Natural killer cell (primary cell): ENCODE measurements at regions not wholly inside any gene's neighbourhood (a gene's known extent, or its start where the extent isn't known, plus 50 kb on each side); places are given as distances from the start of the nearest gene placed in this dataset.

Experiments used
- ATAC-seq, 3 donors: fragments of 150-1000 bp in 2 of 3; fragments of 200-7000 bp in 1 of 3; cut with Tn5 transposase; 1 replicate in 1 of 3; 2 replicates in 2 of 3; pipeline ENCODE4 v1.10.0; 2021; ENCODE audit warnings: mild to moderate bottlenecking in 2 of 3, moderate library complexity in 2 of 3
- DNase-seq, 2 donors: peaks; one replicate each; pipeline versions ENCODE4 v3.0.0 to v3.0.0-alpha.2; 2013 to 2021; ENCODE audit warnings: mixed read lengths in 1 of 2
- H3K27ac ChIP-seq: one replicate; pipeline ENCODE4 v1.5.1; 2013; ENCODE audit warnings: mild to moderate bottlenecking, low read length
- H3K27me3 ChIP-seq: one replicate; pipeline ENCODE4 v1.6.1; 2013; ENCODE audit warnings: low read length; ENCODE audit not compliant: control insufficient read depth, insufficient read depth
- H3K36me3 ChIP-seq: one replicate; pipeline ENCODE4 v1.6.1; 2013; ENCODE audit warnings: low read length; ENCODE audit not compliant: control insufficient read depth, insufficient read depth
- H3K4me1 ChIP-seq: one replicate; pipeline ENCODE4 v1.6.1; 2013; ENCODE audit warnings: low read length; ENCODE audit not compliant: control insufficient read depth, insufficient read depth
- H3K4me3 ChIP-seq: one replicate; pipeline ENCODE4 v1.5.1; 2013; ENCODE audit warnings: low read length
- H3K9me3 ChIP-seq: one replicate; pipeline ENCODE4 v1.6.1; 2013; ENCODE audit warnings: low read length; ENCODE audit not compliant: control insufficient read depth, insufficient read depth
- H3K27ac Mint-ChIP-seq, 2 donors: one replicate each; pipeline ENCODE4 v1.8.0; 2022; ENCODE audit warnings: mild to moderate bottlenecking in 2 of 2, mixed read lengths in 2 of 2, moderate library complexity in 1 of 2
- H3K27me3 Mint-ChIP-seq, 2 donors: one replicate each; pipeline ENCODE4 v1.8.0; 2022; ENCODE audit warnings: low read depth in 2 of 2, mixed read lengths in 2 of 2
- H3K36me3 Mint-ChIP-seq: one replicate; pipeline ENCODE4 v1.8.0; 2022; ENCODE audit warnings: mixed read lengths
- H3K4me1 Mint-ChIP-seq, 2 donors: one replicate each; pipeline ENCODE4 v1.8.0; 2022; ENCODE audit warnings: mixed read lengths in 2 of 2
- H3K4me3 Mint-ChIP-seq: one replicate; pipeline ENCODE4 v1.8.0; 2022; ENCODE audit warnings: mild to moderate bottlenecking, moderate library complexity, mixed read lengths
- H3K9me3 Mint-ChIP-seq, 2 donors: one replicate each; pipeline ENCODE4 v1.8.0; 2022; ENCODE audit warnings: mixed read lengths in 2 of 2
- WGBS: methylation state at CpG from one replicate; pipeline ENCODE4 v1.1.7; 2013; ENCODE audit warnings: missing lambda C conversion rate; ENCODE audit not compliant: insufficient coverage; 5-methylcytosine and 5-hydroxymethylcytosine counted together
- intact Hi-C: fragments of 100-400 bp; cut with micrococcal nuclease; formaldehyde crosslinking; loops from one replicate; pipeline ENCODE4 v1.14.2; 2022
- TF ChIP-seq, protein P1 (sequence below): fragments of 200-600 bp; IDR thresholded peaks from one replicate; pipeline ENCODE4 v1.8.0; 2022; ENCODE audit warnings: antibody characterized with exemption

DNA sequence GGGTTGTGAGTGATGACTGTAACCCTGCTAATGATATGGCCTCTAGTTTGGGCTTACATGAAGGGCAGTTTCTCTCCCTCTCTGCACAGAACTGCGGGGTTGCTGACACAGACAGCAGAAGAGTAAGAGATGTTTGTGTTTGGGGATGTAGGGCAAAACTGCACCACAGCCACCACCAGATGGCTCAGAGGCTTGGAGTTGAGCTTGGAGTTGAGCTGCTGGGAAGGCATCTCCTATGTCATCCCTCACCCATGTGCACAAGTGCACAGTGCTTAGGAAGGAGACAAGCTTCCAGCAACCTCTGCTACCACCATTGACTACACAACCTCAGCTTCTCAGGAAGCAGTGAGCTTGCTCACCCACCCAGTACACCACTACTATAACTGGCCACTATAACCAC, 303.9 kb upstream of the DEFB112 start:
- H3K4me1 ChIP-seq = no peaks in the 10 kb centered on the region
- H3K27me3 ChIP-seq = no peaks in the 10 kb centered on the region
- no CpG with 5 or more reads among the region's 1 CpG for WGBS
- no peak for ATAC-seq
- H3K9me3 Mint-ChIP-seq = peaks cover 10 to 18% of the 10 kb centered on the region in 2 donors
- H3K4me1 Mint-ChIP-seq = no peaks in the 10 kb centered on the region
- H3K4me3 ChIP-seq = no peak overlapping the region
- no peaks in the 10 kb centered on the region for H3K27me3 Mint-ChIP-seq
- no peak overlapping the region for H3K27ac Mint-ChIP-seq
- H3K9me3 ChIP-seq = peaks cover 13% of the 10 kb centered on the region
- no peak overlapping the region for H3K4me3 Mint-ChIP-seq
- no peak for DNase-seq
- no peaks in the 10 kb centered on the region for H3K36me3 ChIP-seq
- intact Hi-C loops = no loop called here
- H3K27ac ChIP-seq = no peak overlapping the region
- TF ChIP-seq, protein P1, sequence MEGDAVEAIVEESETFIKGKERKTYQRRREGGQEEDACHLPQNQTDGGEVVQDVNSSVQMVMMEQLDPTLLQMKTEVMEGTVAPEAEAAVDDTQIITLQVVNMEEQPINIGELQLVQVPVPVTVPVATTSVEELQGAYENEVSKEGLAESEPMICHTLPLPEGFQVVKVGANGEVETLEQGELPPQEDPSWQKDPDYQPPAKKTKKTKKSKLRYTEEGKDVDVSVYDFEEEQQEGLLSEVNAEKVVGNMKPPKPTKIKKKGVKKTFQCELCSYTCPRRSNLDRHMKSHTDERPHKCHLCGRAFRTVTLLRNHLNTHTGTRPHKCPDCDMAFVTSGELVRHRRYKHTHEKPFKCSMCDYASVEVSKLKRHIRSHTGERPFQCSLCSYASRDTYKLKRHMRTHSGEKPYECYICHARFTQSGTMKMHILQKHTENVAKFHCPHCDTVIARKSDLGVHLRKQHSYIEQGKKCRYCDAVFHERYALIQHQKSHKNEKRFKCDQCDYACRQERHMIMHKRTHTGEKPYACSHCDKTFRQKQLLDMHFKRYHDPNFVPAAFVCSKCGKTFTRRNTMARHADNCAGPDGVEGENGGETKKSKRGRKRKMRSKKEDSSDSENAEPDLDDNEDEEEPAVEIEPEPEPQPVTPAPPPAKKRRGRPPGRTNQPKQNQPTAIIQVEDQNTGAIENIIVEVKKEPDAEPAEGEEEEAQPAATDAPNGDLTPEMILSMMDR = no peak
- no peaks in the 10 kb centered on the region for H3K36me3 Mint-ChIP-seq

- no peak for ATAC-seq
- Histone ChIP-seq H3K4me1 (no peaks in the 10 kb centered on the region), H3K9me3 (peaks cover 8% of the 10 kb centered on the region), H3K4me3 (no peak overlapping the region), H3K27me3 (no peaks in the 10 kb centered on the region), H3K27ac (no peak overlapping the region), H3K36me3 (no peaks in the 10 kb centered on the region)
- WGBS = 90% methylated on average over 5 of the region's 5 CpGs
- TF ChIP-seq, protein P1 = no peak
- intact Hi-C loops = no loop called here
- no peak overlapping the region for H3K27ac Mint-ChIP-seq
- peaks cover 6% of the 10 kb centered on the region for H3K36me3 Mint-ChIP-seq
- H3K4me1 Mint-ChIP-seq = no peaks in the 10 kb centered on the region
- no peak for DNase-seq
- H3K27me3 Mint-ChIP-seq = no peaks in the 10 kb centered on the region
- peaks cover 12 to 35% of the 10 kb centered on the region in 2 donors for H3K9me3 Mint-ChIP-seq
- no peak overlapping the region for H3K4me3 Mint-ChIP-seq
Measured at GRCh38 chr6:50358113-50358512, 308.4 kb upstream of the DEFB112 start.

- H3K27ac ChIP-seq = no peak overlapping the region
- no peak overlapping the region for H3K4me3 ChIP-seq
- no peaks in the 10 kb centered on the region for H3K27me3 ChIP-seq
- H3K36me3 ChIP-seq = no peaks in the 10 kb centered on the region
- peaks cover 3% of the 10 kb centered on the region for H3K9me3 ChIP-seq
- Mint-ChIP-seq H3K36me3 (peaks cover 6% of the 10 kb centered on the region), H3K27me3 (no peaks in the 10 kb centered on the region), H3K9me3 (peaks cover 5 to 28% of the 10 kb centered on the region in 2 donors), H3K4me1 (no peaks in the 10 kb centered on the region), H3K27ac (no peak overlapping the region), H3K4me3 (no peak overlapping the region)
- intact Hi-C loops = no loop called here
- DNase-seq = no peak
- TF ChIP-seq, protein P1 = no peak
- H3K4me1 ChIP-seq = no peaks in the 10 kb centered on the region
- WGBS = 72% methylated on average over 3 of the region's 4 CpGs
- no peak for ATAC-seq
Measured at GRCh38 chr6:50361641-50362331, 312.1 kb upstream of the DEFB112 start.

- H3K4me1 Mint-ChIP-seq = no peaks in the 10 kb centered on the region
- TF ChIP-seq, protein P1 = no peak
- H3K9me3 ChIP-seq = no peaks in the 10 kb centered on the region
- H3K27me3 Mint-ChIP-seq = no peaks in the 10 kb centered on the region
- H3K36me3 Mint-ChIP-seq = peaks cover 6% of the 10 kb centered on the region
- ATAC-seq = no peak
- no peaks in the 10 kb centered on the region for H3K27me3 ChIP-seq
- intact Hi-C loops = no loop called here
- no peaks in the 10 kb centered on the region for H3K36me3 ChIP-seq
- DNase-seq = no peak
- WGBS = 45% methylated on average over 1 of the region's 1 CpG
- H3K4me3 Mint-ChIP-seq = no peak overlapping the region
- H3K4me1 ChIP-seq = no peaks in the 10 kb centered on the region
- H3K27ac ChIP-seq = no peak overlapping the region
- H3K9me3 Mint-ChIP-seq = peaks cover 5 to 27% of the 10 kb centered on the region in 2 donors
- no peak overlapping the region for H3K4me3 ChIP-seq
- H3K27ac Mint-ChIP-seq = no peak overlapping the region
Measured at GRCh38 chr6:50362706-50363105, 313.0 kb upstream of the DEFB112 start.
